HUES6 (cell line): ENCODE measurements at regions not wholly inside any gene's neighbourhood (a gene's known extent, or its start where the extent isn't known, plus 50 kb on each side); places are given as distances from the start of the nearest gene placed in this dataset.

Experiments used
- H3K27ac ChIP-seq: 2 replicates; pipeline ENCODE4 v1.7.0; 2013; ENCODE audit warnings: low read depth, mild to moderate bottlenecking, low read length, inconsistent platforms
- H3K27me3 ChIP-seq: 2 replicates; pipeline ENCODE4 v1.6.1; 2013; ENCODE audit warnings: low read length; ENCODE audit not compliant: control insufficient read depth, insufficient read depth
- H3K36me3 ChIP-seq: 2 replicates; pipeline ENCODE4 v1.6.1; 2013; ENCODE audit warnings: low read length; ENCODE audit not compliant: control insufficient read depth, insufficient read depth
- H3K4me1 ChIP-seq: 2 replicates; pipeline ENCODE4 v1.6.1; 2013; ENCODE audit warnings: low read length; ENCODE audit not compliant: control insufficient read depth, insufficient read depth
- H3K4me3 ChIP-seq: 2 replicates; pipeline ENCODE4 v1.5.1; 2013; ENCODE audit warnings: low read depth, low read length
- H3K9ac ChIP-seq: one replicate; pipeline ENCODE4 v1.6.1; 2013; ENCODE audit warnings: mild to moderate bottlenecking, low read length
- H3K9me3 ChIP-seq: 2 replicates; pipeline ENCODE4 v1.6.1; 2013; ENCODE audit warnings: low read depth, low read length; ENCODE audit not compliant: control insufficient read depth, insufficient read depth

- H3K27me3 ChIP-seq = no peaks in the 10 kb centered on the region
- no peaks in the 10 kb centered on the region for H3K4me1 ChIP-seq
- no peak overlapping the region for H3K9ac ChIP-seq
- H3K4me3 ChIP-seq = no peak overlapping the region
- no peak overlapping the region for H3K27ac ChIP-seq
- 0 out of 2 replicates have a peak, but pooled peaks cover 2% of the 10 kb centered on the region for H3K9me3 ChIP-seq
- H3K36me3 ChIP-seq = no peaks in the 10 kb centered on the region
Observed at GRCh38 chr10:90640756-90641155, 217.1 kb downstream of the HTR7 start.

- Histone ChIP-seq H3K36me3 (no peaks in the 10 kb centered on the region), H3K27ac (no peak overlapping the region), H3K9ac (no peak overlapping the region), H3K27me3 (no peaks in the 10 kb centered on the region), H3K9me3 (0 out of 2 replicates have a peak, but pooled peaks cover 2% of the 10 kb centered on the region), H3K4me3 (no peak overlapping the region), H3K4me1 (no peaks in the 10 kb centered on the region)
Observed at GRCh38 chr10:90641731-90642130, 216.1 kb downstream of the HTR7 start.

GRCh38 chr10:90642136-90642535, 215.7 kb downstream of the HTR7 start:
- Histone ChIP-seq H3K4me1 (no peaks in the 10 kb centered on the region), H3K27ac (no peak overlapping the region), H3K36me3 (no peaks in the 10 kb centered on the region), H3K4me3 (no peak overlapping the region), H3K9me3 (0 out of 2 replicates have a peak, but pooled peaks cover 2% of the 10 kb centered on the region), H3K27me3 (no peaks in the 10 kb centered on the region), H3K9ac (no peak overlapping the region)

GRCh38 chr10:90642650-90643049, 215.2 kb downstream of the HTR7 start:
- H3K9me3 ChIP-seq = 0 out of 2 replicates have a peak, but pooled peaks cover 2% of the 10 kb centered on the region
- H3K4me1 ChIP-seq = no peaks in the 10 kb centered on the region
- H3K27ac ChIP-seq = no peak overlapping the region

GRCh38 chr10:90644165-90644564, 213.7 kb downstream of the HTR7 start:
- no peaks in the 10 kb centered on the region for H3K4me1 ChIP-seq
- no peaks in the 10 kb centered on the region for H3K9me3 ChIP-seq
- H3K4me3 ChIP-seq = no peak overlapping the region
- no peak overlapping the region for H3K27ac ChIP-seq
- no peaks in the 10 kb centered on the region for H3K36me3 ChIP-seq
- no peaks in the 10 kb centered on the region for H3K27me3 ChIP-seq
- H3K9ac ChIP-seq = no peak overlapping the region

More at GRCh38 chr10:90642650-90643049, 215.2 kb downstream of the HTR7 start:
- Histone ChIP-seq H3K36me3 (no peaks in the 10 kb centered on the region), H3K27me3 (no peaks in the 10 kb centered on the region), H3K4me3 (no peak overlapping the region), H3K9ac (no peak overlapping the region)

GRCh38 chr10:90650858-90651257, 207.0 kb downstream of the HTR7 start:
- H3K27ac ChIP-seq = no peak overlapping the region
- no peaks in the 10 kb centered on the region for H3K4me1 ChIP-seq
- no peaks in the 10 kb centered on the region for H3K27me3 ChIP-seq
- H3K4me3 ChIP-seq = no peak overlapping the region
- no peaks in the 10 kb centered on the region for H3K36me3 ChIP-seq
- H3K9ac ChIP-seq = no peak overlapping the region
- H3K9me3 ChIP-seq = no peaks in the 10 kb centered on the region

- H3K4me3 ChIP-seq = no peak overlapping the region
- no peaks in the 10 kb centered on the region for H3K36me3 ChIP-seq
- no peaks in the 10 kb centered on the region for H3K27me3 ChIP-seq
- H3K27ac ChIP-seq = no peak overlapping the region
- no peaks in the 10 kb centered on the region for H3K9me3 ChIP-seq
- no peak overlapping the region for H3K9ac ChIP-seq
- H3K4me1 ChIP-seq = no peaks in the 10 kb centered on the region
Observed at GRCh38 chr10:90652519-90652918, 205.3 kb downstream of the HTR7 start.

- no peaks in the 10 kb centered on the region for H3K4me1 ChIP-seq
- no peaks in the 10 kb centered on the region for H3K9me3 ChIP-seq
- H3K4me3 ChIP-seq = no peak overlapping the region
- H3K9ac ChIP-seq = no peak overlapping the region
- H3K36me3 ChIP-seq = no peaks in the 10 kb centered on the region
- H3K27ac ChIP-seq = no peak overlapping the region
- no peaks in the 10 kb centered on the region for H3K27me3 ChIP-seq
Observed at GRCh38 chr10:90658791-90659190, 199.0 kb downstream of the HTR7 start.

- H3K27ac ChIP-seq = no peak overlapping the region
- no peak overlapping the region for H3K9ac ChIP-seq
- H3K4me3 ChIP-seq = no peak overlapping the region
- no peaks in the 10 kb centered on the region for H3K27me3 ChIP-seq
- no peaks in the 10 kb centered on the region for H3K36me3 ChIP-seq
- no peaks in the 10 kb centered on the region for H3K9me3 ChIP-seq
- no peaks in the 10 kb centered on the region for H3K4me1 ChIP-seq
Observed at GRCh38 chr10:90665905-90666662, 191.8 kb downstream of the HTR7 start.

- Histone ChIP-seq H3K9me3 (no peaks in the 10 kb centered on the region), H3K9ac (no peak overlapping the region), H3K27ac (no peak overlapping the region), H3K36me3 (no peaks in the 10 kb centered on the region), H3K27me3 (no peaks in the 10 kb centered on the region), H3K4me3 (no peak overlapping the region), H3K4me1 (no peaks in the 10 kb centered on the region)
Observed at GRCh38 chr10:90674461-90674860, 183.4 kb downstream of the HTR7 start.

GRCh38 chr10:90674928-90675327, 182.9 kb downstream of the HTR7 start:
- H3K4me1 ChIP-seq = no peaks in the 10 kb centered on the region
- H3K27me3 ChIP-seq = no peaks in the 10 kb centered on the region
- no peaks in the 10 kb centered on the region for H3K9me3 ChIP-seq
- H3K4me3 ChIP-seq = no peak overlapping the region
- H3K9ac ChIP-seq = no peak overlapping the region
- H3K36me3 ChIP-seq = no peaks in the 10 kb centered on the region
- H3K27ac ChIP-seq = no peak overlapping the region
